GM19324 (cell line): ENCODE measurements at regions not wholly inside any gene's neighbourhood (a gene's known extent, or its start where the extent isn't known, plus 50 kb on each side); places are given as distances from the start of the nearest gene placed in this dataset.
"Not testable (repeated sequence)": the region's sequence is repeated elsewhere in the genome, so short reads cannot be mapped to it uniquely, and the experiment has no call there.

Experiments
- ATAC-seq: cut with Tn5 transposase; IDR thresholded peaks from one replicate; pipeline ENCODE4 v1.9.1; 2021; ENCODE audit warnings: mild to moderate bottlenecking, moderate library complexity; ENCODE audit not compliant: unreplicated experiment, low FRiP score

GRCh38 chr1:192475970-192476369 is 99.6 kb upstream of the RGS1 start:
- ATAC-seq: no peak

- no peak for ATAC-seq
These were observed 98.7 kb upstream of the RGS1 start for GRCh38 chr1:192476802-192477298.

GRCh38 chr1:192477630-192478029 is 97.9 kb upstream of the RGS1 start:
- no peak for ATAC-seq

- ATAC-seq: no peak
These were observed 89.7 kb upstream of the RGS1 start for GRCh38 chr1:192485692-192486436.

DNA sequence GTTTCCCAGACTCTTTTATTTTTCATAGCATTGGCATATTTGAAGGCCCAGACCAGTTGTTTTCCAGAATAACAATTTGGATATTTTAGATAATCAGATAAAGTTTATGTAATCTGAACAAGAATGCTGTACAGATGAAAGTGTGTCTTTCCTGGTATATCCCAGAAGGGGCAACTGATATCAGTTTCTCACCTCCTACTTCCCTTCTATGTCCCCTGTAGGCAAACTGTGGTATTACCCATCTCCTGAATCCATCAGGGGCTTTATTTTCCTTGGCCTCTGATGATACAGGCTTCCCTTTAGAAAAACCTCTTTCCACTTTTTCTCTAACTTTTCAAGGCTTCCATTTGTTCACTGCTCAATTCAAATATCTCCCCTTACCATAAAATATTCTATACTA is 87.5 kb upstream of the RGS1 start:
- ATAC-seq: no peak

GRCh38 chr1:192489047-192489446 is 86.5 kb upstream of the RGS1 start:
- ATAC-seq: no peak

- ATAC-seq: no peak
These were observed 85.8 kb upstream of the RGS1 start for GRCh38 chr1:192489748-192490147.

- ATAC-seq: no peak
These were observed 83.6 kb upstream of the RGS1 start for GRCh38 chr1:192491804-192492554.

- no peak for ATAC-seq
These were observed 82.0 kb upstream of the RGS1 start for GRCh38 chr1:192493584-192493983.

DNA sequence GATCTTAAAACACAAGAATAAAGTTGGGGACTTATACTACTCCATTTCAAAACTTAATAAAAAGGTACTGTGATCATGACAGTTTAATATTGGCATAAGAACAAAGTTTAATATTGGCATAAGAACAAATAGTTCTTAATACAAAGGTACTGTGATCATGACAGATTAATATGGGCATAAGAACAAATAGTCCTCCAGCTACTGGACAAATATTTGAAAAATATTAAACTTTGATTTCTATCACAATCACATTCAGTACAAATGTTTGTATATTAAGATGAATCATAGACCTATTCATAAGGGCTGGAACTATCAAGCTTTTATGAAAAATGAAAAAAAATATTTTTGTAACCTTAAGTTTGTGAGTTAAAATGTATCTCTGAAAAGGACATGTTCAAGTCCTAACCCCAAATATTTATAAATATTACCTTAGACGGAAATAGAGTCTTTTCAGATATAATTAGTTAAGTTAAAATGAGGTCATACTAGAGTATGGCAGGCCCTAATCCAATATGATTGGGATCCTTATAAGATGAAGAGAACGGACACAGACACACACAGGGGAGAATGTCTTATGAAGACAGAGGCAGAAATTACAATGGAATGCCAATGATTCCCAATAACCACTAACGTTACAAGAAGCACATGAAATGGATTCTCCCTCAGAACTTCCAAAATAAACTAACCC is 79.1 kb upstream of the RGS1 start:
- no peak for ATAC-seq

DNA sequence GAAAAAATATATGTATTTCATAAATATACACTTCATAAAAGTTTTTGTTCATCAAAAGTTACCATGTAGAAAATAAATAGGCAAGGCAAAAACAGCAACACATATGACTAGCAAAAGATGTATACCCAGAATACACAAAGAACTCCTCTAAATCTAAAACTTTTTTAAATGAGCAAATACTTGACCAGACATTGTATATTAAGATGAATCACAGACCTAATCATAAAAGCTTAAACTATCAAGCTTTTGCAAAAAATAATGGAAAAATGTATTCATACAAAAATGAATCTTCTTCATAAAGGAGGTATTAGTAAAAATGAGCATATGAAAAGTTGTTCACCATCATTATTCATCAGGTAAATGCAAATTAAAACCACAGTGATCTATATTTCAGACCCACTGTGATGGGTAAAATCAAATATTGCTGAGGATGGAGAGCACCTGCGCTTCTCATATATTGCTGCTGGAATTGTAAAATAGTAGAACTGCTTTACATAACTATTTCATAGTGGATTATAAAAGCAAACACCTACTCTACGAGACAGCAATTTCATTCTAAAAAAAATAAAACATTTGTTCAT is 78.3 kb upstream of the RGS1 start:
- no peak for ATAC-seq

DNA sequence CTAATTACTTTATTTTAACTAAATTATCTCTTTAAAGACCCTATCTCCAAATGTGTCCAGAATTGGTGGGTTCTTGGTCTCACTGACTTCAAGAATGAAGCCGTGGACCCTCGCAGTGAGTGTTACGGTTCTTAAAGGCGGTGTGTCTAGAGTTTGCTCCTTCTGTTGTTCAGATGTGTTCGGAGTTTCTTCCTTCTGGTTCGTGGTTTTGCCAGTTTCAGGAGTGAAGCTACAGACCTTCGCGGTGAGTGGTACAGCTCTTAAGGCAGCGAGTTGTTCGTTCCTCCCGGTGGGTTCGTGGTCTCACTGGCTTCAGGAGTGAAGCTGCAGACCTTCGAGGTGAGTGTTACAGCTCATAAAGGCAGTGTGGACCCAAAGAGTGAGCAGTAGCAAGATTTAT is 77.5 kb upstream of the RGS1 start:
- ATAC-seq: not testable (repeated sequence)

DNA sequence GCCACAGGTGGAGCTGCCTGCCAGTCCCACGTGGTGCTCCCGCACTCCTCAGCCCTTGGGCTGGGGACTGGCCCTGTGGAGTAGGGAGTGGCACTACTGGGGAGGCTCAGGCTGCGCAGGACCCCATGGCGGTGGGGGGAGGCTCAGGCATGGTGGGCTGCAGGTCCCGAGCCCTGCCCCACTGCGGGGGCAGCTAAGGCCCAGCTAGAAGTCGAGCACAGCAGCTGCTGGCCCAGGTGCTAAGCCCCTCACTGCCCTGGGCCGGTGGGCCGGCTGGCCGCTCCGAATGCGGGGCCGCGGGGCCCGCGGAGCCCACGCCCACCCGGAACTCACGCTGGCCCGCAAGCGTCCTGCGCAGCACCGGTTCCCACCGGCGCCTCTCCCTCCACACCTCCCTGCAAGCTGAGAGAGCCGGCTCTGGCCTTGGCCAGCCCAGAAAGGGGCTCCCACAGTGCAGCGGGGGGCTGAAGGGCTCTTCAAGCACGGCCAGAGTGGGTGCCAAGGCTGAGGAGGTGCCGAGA is 76.5 kb upstream of the RGS1 start:
- not testable (repeated sequence) for ATAC-seq

GRCh38 chr1:192500541-192500940 is 75.0 kb upstream of the RGS1 start:
- not testable (repeated sequence) for ATAC-seq

- no peak for ATAC-seq
These were observed 68.8 kb upstream of the RGS1 start for GRCh38 chr1:192506741-192507155.

DNA sequence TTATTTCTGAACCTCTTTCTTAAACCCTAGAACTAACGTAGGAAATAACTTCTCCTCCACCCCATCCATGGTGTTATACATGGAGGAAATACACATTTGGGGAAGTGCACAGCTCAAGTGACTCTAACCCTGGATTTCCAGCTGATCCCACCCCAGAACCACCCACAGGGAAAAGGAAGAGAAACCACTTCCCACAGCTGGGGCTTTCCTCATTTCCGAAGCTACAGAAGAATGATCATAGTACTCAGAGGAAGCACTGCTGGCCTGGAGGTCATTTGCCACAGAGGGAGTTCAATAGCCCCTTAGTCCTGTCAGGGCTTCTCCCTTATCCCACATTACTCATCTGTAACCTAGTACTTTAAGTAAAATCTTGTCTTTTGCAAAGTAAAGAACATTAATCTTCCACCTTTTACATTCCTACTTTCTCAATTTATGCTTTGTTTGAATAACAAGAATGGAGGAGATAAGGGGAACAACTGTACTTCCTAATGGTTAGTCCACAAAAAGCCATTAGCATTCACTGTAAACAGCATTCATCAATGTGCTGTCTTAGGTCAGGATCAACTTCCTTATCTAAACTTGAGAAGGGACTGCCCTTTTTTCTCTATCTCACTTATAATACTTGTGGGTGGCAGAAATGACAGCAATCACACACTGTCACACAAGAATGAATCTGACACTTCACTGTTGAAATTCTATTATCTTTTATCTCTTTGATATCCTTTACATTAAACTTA is 63.0 kb upstream of the RGS1 start:
- no peak for ATAC-seq

GRCh38 chr1:192513196-192513595 is 62.4 kb upstream of the RGS1 start:
- ATAC-seq: no peak

DNA sequence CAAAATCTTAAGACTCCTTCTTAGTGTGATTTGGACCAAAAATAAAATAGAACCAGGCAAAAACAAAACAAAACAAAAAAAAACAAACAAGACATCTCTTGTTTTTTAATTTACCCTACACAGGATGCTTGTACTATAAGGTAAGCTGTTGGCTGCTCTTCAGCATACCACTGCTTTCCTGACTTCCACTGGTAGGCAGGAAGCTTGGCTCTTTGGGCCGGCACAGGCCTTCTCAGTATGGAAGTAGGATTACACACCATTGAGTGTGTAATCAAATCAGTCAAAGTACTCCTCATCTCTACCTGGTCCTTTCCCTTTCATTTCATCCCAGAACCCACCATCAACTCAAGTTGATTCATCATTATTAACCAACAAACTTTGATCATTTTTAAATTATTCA is 61.9 kb upstream of the RGS1 start:
- ATAC-seq: no peak

- ATAC-seq: peak; percentile 100
These were observed 58.7 kb upstream of the RGS1 start for GRCh38 chr1:192516776-192517297.
